Epithelial cell of esophagus (primary cell): ENCODE measurements at regions not wholly inside any gene's neighbourhood (a gene's known extent, or its start where the extent isn't known, plus 50 kb on each side); places are given as distances from the start of the nearest gene placed in this dataset.
A peak's percentile ranks its signal among the peaks of the same experiment; 100 is the strongest.

ENCODE experiments used
- DNase-seq: peaks from one replicate; pipeline ENCODE4 v3.0.0; 2010; ENCODE audit warnings: low read depth
- H3K4me3 ChIP-seq: 2 replicates; pipeline ENCODE4 v1.5.1; 2011; ENCODE audit warnings: mild to moderate bottlenecking, low read length, control low read depth
- CTCF ChIP-seq: IDR thresholded peaks from 2 replicates; pipeline ENCODE4 v1.5.1; 2011; ENCODE audit warnings: low read depth, mild to moderate bottlenecking, low read length, control low read depth, inconsistent platforms; ENCODE audit not compliant: insufficient read depth; ENCODE audit errors: missing control alignments

- TF ChIP-seq CTCF, result peak; percentile 28
- no peak overlapping the region for H3K4me3 ChIP-seq
Observed at GRCh38 chr4:71113294-71113693, 119.8 kb downstream of the DCK start.

GRCh38 chr4:71120831-71121524 lies 127.5 kb downstream of the DCK start:
- H3K4me3 ChIP-seq, result no peak overlapping the region
- TF ChIP-seq CTCF, result no peak
- DNase-seq, result no peak

More at GRCh38 chr4:71113294-71113693, 119.8 kb downstream of the DCK start:
- DNase-seq, result peak; percentile 25

GRCh38 chr4:71123951-71124350 lies 130.5 kb downstream of the DCK start:
- TF ChIP-seq CTCF, result no peak
- H3K4me3 ChIP-seq, result no peak overlapping the region
- DNase-seq, result no peak

GRCh38 chr4:71125137-71125536 lies 131.7 kb downstream of the DCK start:
- no peak for TF ChIP-seq CTCF
- no peak for DNase-seq
- H3K4me3 ChIP-seq, result no peak overlapping the region

- no peak overlapping the region for H3K4me3 ChIP-seq
- TF ChIP-seq CTCF, result no peak
- peak; percentile 85 for DNase-seq
Observed at GRCh38 chr4:71126719-71127118, 133.3 kb downstream of the DCK start.

GRCh38 chr4:71130827-71131603 lies 137.6 kb downstream of the DCK start:
- no peak overlapping the region for H3K4me3 ChIP-seq
- peak; percentile 38 for DNase-seq
- no peak for TF ChIP-seq CTCF

GRCh38 chr4:71132486-71132885 lies 139.0 kb downstream of the DCK start:
- peak; percentile 25 for DNase-seq
- no peak overlapping the region for H3K4me3 ChIP-seq
- TF ChIP-seq CTCF, result no peak
